CD8-positive, alpha-beta memory T cell (primary cell): ENCODE measurements at regions not wholly inside any gene's neighbourhood (a gene's known extent, or its start where the extent isn't known, plus 50 kb on each side); places are given as distances from the start of the nearest gene placed in this dataset.

ENCODE experiments used
- CTCF ChIA-PET: fragments of 350-600 bp; sonication (Branson Sonifier 250); formaldehyde crosslinking; loops from one replicate; lab custom pipeline; 2021; ENCODE audit warnings: antibody characterized with exemption; lab: Charles Lee
- POLR2A ChIA-PET: fragments of 350-600 bp; sonication (Branson Sonifier 250); formaldehyde crosslinking; loops from one replicate; lab custom pipeline; 2021; ENCODE audit warnings: antibody characterized with exemption; lab: Charles Lee
- DNase-seq, 5 donors: peaks; one replicate each; pipeline versions ENCODE4 v3.0.0 to v3.0.0-alpha.2; 2020 to 2022; ENCODE audit warnings: mixed read lengths in 1 of 5
- H3K27ac ChIP-seq: one replicate; pipeline ENCODE4 v1.7.0; 2013; ENCODE audit warnings: low read depth, mild to moderate bottlenecking, low read length, moderate library complexity
- H3K27me3 ChIP-seq: 2 replicates; pipeline ENCODE4 v1.7.0; 2013; ENCODE audit warnings: low read length, mild to moderate bottlenecking; ENCODE audit not compliant: insufficient read depth, poor library complexity, severe bottlenecking
- H3K36me3 ChIP-seq: 2 replicates; pipeline ENCODE4 v1.7.0; 2013; ENCODE audit warnings: mild to moderate bottlenecking, low read length, moderate library complexity; ENCODE audit not compliant: insufficient read depth
- H3K4me1 ChIP-seq: 2 replicates; pipeline ENCODE4 v1.7.0; 2013; ENCODE audit warnings: mild to moderate bottlenecking, low read length, moderate library complexity; ENCODE audit not compliant: insufficient read depth
- H3K4me3 ChIP-seq: 2 replicates; pipeline ENCODE4 v1.7.0; 2013; ENCODE audit warnings: mild to moderate bottlenecking, low read length
- H3K9me3 ChIP-seq: 2 replicates; pipeline ENCODE4 v1.7.0; 2013; ENCODE audit warnings: mild to moderate bottlenecking, low read length
- H3K27ac Mint-ChIP-seq, 8 donors: one replicate each; pipeline ENCODE4 v1.8.0; 2020 to 2021; ENCODE audit warnings: mixed read lengths in 8 of 8, mild to moderate bottlenecking in 6 of 8, inconsistent platforms in 3 of 8, moderate library complexity in 3 of 8
- H3K27me3 Mint-ChIP-seq, 2 donors: one replicate each; pipeline ENCODE4 v1.8.0; 2020 to 2021; ENCODE audit warnings: mixed read lengths in 2 of 2, mild to moderate bottlenecking in 1 of 2, moderate library complexity in 1 of 2
- H3K36me3 Mint-ChIP-seq, 3 donors: one replicate each; pipeline ENCODE4 v1.8.0; 2020 to 2021; ENCODE audit warnings: mixed read lengths in 3 of 3, inconsistent platforms in 1 of 3, mild to moderate bottlenecking in 1 of 3
- H3K4me1 Mint-ChIP-seq, 3 donors: one replicate each; pipeline ENCODE4 v1.8.0; 2020 to 2021; ENCODE audit warnings: mixed read lengths in 3 of 3, inconsistent platforms in 1 of 3, mild to moderate bottlenecking in 1 of 3
- H3K4me3 Mint-ChIP-seq, 7 donors: one replicate each; pipeline ENCODE4 v1.8.0; 2020 to 2021; ENCODE audit warnings: mixed read lengths in 7 of 7, mild to moderate bottlenecking in 6 of 7, moderate library complexity in 4 of 7, inconsistent platforms in 2 of 7
- H3K9me3 Mint-ChIP-seq, 5 donors: one replicate each; pipeline ENCODE4 v1.8.0; 2020 to 2022; ENCODE audit warnings: mixed read lengths in 5 of 5, mild to moderate bottlenecking in 3 of 5, moderate library complexity in 2 of 5, inconsistent platforms in 1 of 5

- H3K4me3 ChIP-seq, result no peak overlapping the region
- Mint-ChIP-seq H3K27me3 (no peaks in the 10 kb centered on the region), H3K9me3 (peaks cover 4 to 25% (median 6%) of the 10 kb centered on the region in 5 donors), H3K27ac (no peak overlapping the region), H3K4me3 (no peak overlapping the region), H3K4me1 (no peaks in the 10 kb centered on the region), H3K36me3 (no peaks in the 10 kb centered on the region)
- CTCF ChIA-PET, result no interaction called here
- DNase-seq, result no peak
- POLR2A ChIA-PET, result no interaction called here
- H3K4me1 ChIP-seq, result no peaks in the 10 kb centered on the region
- H3K27ac ChIP-seq, result no peak overlapping the region
- H3K27me3 ChIP-seq, result no peaks in the 10 kb centered on the region
- H3K36me3 ChIP-seq, result no peaks in the 10 kb centered on the region
- H3K9me3 ChIP-seq, result no peaks in the 10 kb centered on the region
Measured at GRCh38 chr10:52484206-52485065, 170.4 kb downstream of the DKK1 start.

- no peak for DNase-seq
- H3K9me3 ChIP-seq, result no peaks in the 10 kb centered on the region
- H3K4me3 ChIP-seq, result no peak overlapping the region
- ChIA-PET CTCF (no interaction called here), POLR2A (no interaction called here)
- H3K9me3 Mint-ChIP-seq, result peaks cover 4 to 22% (median 6%) of the 10 kb centered on the region in 5 donors
- no peaks in the 10 kb centered on the region for H3K36me3 Mint-ChIP-seq
- no peaks in the 10 kb centered on the region for H3K4me1 ChIP-seq
- H3K27ac Mint-ChIP-seq, result no peak overlapping the region
- H3K4me1 Mint-ChIP-seq, result no peaks in the 10 kb centered on the region
- no peak overlapping the region for H3K4me3 Mint-ChIP-seq
- no peaks in the 10 kb centered on the region for H3K36me3 ChIP-seq
- H3K27me3 Mint-ChIP-seq, result no peaks in the 10 kb centered on the region
- no peak overlapping the region for H3K27ac ChIP-seq
- H3K27me3 ChIP-seq, result no peaks in the 10 kb centered on the region
Measured at GRCh38 chr10:52485462-52485861, 171.4 kb downstream of the DKK1 start.

- no peak for DNase-seq
- Mint-ChIP-seq H3K27ac (no peak overlapping the region), H3K4me3 (no peak overlapping the region), H3K36me3 (no peaks in the 10 kb centered on the region), H3K27me3 (no peaks in the 10 kb centered on the region), H3K9me3 (peaks cover 3 to 27% (median 5%) of the 10 kb centered on the region in 5 donors), H3K4me1 (no peaks in the 10 kb centered on the region)
- Histone ChIP-seq H3K36me3 (no peaks in the 10 kb centered on the region), H3K4me1 (no peaks in the 10 kb centered on the region), H3K27me3 (no peaks in the 10 kb centered on the region), H3K27ac (no peak overlapping the region), H3K9me3 (no peaks in the 10 kb centered on the region), H3K4me3 (no peak overlapping the region)
- POLR2A ChIA-PET, result no interaction called here
- CTCF ChIA-PET, result no interaction called here
Measured at GRCh38 chr10:52486840-52487611, 172.9 kb downstream of the DKK1 start.

GRCh38 chr10:52488606-52489485 lies 174.8 kb downstream of the DKK1 start:
- Mint-ChIP-seq H3K27ac (no peak overlapping the region), H3K9me3 (peaks cover 0 to 15% (median 3%) of the 10 kb centered on the region in 5 donors), H3K27me3 (no peaks in the 10 kb centered on the region), H3K4me3 (no peak overlapping the region), H3K36me3 (no peaks in the 10 kb centered on the region), H3K4me1 (no peaks in the 10 kb centered on the region)
- Histone ChIP-seq H3K27me3 (no peaks in the 10 kb centered on the region), H3K36me3 (no peaks in the 10 kb centered on the region), H3K4me3 (no peak overlapping the region), H3K27ac (no peak overlapping the region), H3K4me1 (no peaks in the 10 kb centered on the region), H3K9me3 (no peaks in the 10 kb centered on the region)
- ChIA-PET CTCF (no interaction called here), POLR2A (no interaction called here)
- no peak for DNase-seq

GRCh38 chr10:52491246-52491995 lies 177.3 kb downstream of the DKK1 start:
- no peak overlapping the region for H3K27ac ChIP-seq
- no peaks in the 10 kb centered on the region for H3K27me3 ChIP-seq
- Mint-ChIP-seq H3K4me1 (no peaks in the 10 kb centered on the region), H3K9me3 (peaks cover 2 to 20% (median 5%) of the 10 kb centered on the region in 5 donors), H3K27ac (no peak overlapping the region), H3K4me3 (no peak overlapping the region), H3K27me3 (no peaks in the 10 kb centered on the region), H3K36me3 (no peaks in the 10 kb centered on the region)
- ChIA-PET POLR2A (no interaction called here), CTCF (no interaction called here)
- DNase-seq, result no peak
- H3K4me3 ChIP-seq, result no peak overlapping the region
- H3K4me1 ChIP-seq, result no peaks in the 10 kb centered on the region
- no peaks in the 10 kb centered on the region for H3K36me3 ChIP-seq
- no peaks in the 10 kb centered on the region for H3K9me3 ChIP-seq

GRCh38 chr10:52499281-52499680 lies 185.2 kb downstream of the DKK1 start:
- POLR2A ChIA-PET, result no interaction called here

GRCh38 chr10:52500476-52500875 lies 186.4 kb downstream of the DKK1 start:
- Mint-ChIP-seq H3K36me3 (no peaks in the 10 kb centered on the region), H3K4me1 (no peaks in the 10 kb centered on the region), H3K27me3 (no peaks in the 10 kb centered on the region), H3K27ac (no peak overlapping the region), H3K4me3 (no peak overlapping the region), H3K9me3 (peaks cover 15 to 37% (median 24%) of the 10 kb centered on the region in 5 donors)
- POLR2A ChIA-PET, result no interaction called here
- no peak overlapping the region for H3K4me3 ChIP-seq
- H3K27me3 ChIP-seq, result no peaks in the 10 kb centered on the region
- H3K27ac ChIP-seq, result no peak overlapping the region
- no peaks in the 10 kb centered on the region for H3K9me3 ChIP-seq
- CTCF ChIA-PET, result no interaction called here
- no peaks in the 10 kb centered on the region for H3K4me1 ChIP-seq
- no peaks in the 10 kb centered on the region for H3K36me3 ChIP-seq
- no peak for DNase-seq

More at GRCh38 chr10:52499281-52499680, 185.2 kb downstream of the DKK1 start:
- H3K9me3 ChIP-seq, result no peaks in the 10 kb centered on the region
- CTCF ChIA-PET, result no interaction called here
- Mint-ChIP-seq H3K9me3 (peaks cover 13 to 35% (median 18%) of the 10 kb centered on the region in 5 donors), H3K27me3 (no peaks in the 10 kb centered on the region), H3K4me3 (no peak overlapping the region), H3K4me1 (no peaks in the 10 kb centered on the region), H3K36me3 (no peaks in the 10 kb centered on the region), H3K27ac (no peak overlapping the region)
- H3K27me3 ChIP-seq, result no peaks in the 10 kb centered on the region
- H3K36me3 ChIP-seq, result no peaks in the 10 kb centered on the region
- no peak overlapping the region for H3K4me3 ChIP-seq
- DNase-seq, result no peak
- no peak overlapping the region for H3K27ac ChIP-seq
- no peaks in the 10 kb centered on the region for H3K4me1 ChIP-seq
